ENCODE measurements at regions not wholly inside any gene's neighbourhood (a gene's known extent, or its start where the extent isn't known, plus 50 kb on each side); places are given as distances from the start of the nearest gene placed in this dataset.
A peak's percentile ranks its signal among the peaks of the same experiment; 100 is the strongest.
"Not testable (repeated sequence)": the region's sequence is repeated elsewhere in the genome, so short reads cannot be mapped to it uniquely, and the experiment has no call there.

DNA sequence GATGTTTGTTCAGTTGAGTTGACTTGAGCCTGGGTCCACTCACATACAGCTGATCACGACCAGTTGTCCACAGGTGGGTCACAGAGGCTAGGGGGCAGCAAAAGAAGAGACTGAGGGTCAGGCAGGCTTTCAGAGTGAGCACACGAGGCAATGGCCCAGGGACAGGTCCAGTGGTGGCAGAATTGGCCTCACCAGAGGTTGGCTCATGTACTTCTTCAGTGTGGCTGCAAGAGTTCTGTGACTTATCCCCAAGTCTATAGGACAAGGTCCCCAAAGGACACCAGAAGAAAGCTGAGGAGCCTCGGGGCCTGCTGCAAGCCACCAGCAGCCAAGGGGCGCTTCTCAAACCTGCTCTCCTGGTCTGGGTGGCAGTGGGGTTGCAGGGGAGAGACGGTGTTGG is 219.8 kb downstream of the TFCP2L1 start:
- DNase-seq = no peak

DNA sequence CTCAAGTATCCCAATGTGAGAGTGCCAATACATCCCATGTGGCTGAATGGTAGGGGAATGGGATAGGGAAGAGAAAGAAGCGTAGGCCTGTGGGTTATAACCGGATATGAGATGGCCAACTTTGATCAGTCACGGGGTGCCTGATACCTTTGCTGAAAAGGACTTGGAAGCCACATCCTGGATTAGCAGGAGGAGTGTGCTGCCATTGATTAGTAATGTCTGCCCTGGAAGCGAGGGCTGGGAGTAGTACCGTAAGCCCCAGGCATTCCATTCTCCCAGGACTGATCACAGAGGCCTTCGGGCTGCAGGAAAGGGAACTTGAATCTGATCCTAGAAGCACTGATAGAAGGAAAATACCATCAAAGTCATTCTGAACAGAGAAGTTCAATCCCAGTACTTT is 218.5 kb downstream of the TFCP2L1 start:
- no peak for DNase-seq

DNA sequence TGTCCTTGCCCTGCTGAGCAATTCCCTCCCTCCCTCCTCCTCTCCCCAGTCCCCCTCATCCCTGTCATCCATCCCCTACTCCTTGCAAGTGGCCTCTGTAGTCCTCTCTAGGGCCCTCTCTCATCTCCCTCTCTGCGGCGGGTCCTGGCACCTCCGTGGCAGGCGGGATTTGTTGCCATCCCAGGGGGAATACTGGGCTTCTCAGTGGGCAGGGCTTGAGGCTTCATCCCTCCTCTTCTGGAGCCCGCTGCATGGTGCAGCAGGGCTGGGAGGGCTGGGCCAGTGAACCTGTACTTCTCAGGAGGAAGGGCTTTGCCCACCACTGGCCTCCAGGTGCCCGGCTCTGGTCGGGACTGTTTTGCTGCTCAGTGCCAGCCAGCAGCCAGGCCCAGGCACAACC is 216.2 kb downstream of the TFCP2L1 start:
- no peak for DNase-seq

DNA sequence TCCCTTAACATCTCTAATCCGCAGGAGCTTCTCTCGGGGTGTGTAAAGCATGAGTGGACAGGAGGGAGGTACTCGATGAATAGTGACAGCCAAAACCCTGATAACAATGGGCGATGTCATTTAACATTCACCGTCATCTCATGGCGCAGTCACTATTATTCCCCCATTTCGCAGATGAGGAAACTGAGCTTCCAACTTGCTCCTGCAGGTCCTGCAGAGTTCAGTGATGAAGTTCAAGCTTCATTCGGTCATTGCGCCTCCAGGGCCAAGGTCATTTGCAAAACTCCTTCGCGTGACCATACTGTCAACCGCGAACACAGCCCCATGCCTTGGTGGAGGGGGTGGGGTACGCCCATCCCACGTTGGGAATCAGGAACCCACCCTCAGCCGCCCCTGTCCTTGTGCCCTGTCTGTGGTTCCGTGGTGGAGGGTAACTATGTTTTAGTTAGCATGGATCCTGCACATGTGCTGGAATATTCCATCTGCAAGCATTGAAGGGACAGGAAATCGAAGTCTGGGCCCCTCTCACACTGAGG is 215.5 kb downstream of the TFCP2L1 start:
- DNase-seq = no peak

DNA sequence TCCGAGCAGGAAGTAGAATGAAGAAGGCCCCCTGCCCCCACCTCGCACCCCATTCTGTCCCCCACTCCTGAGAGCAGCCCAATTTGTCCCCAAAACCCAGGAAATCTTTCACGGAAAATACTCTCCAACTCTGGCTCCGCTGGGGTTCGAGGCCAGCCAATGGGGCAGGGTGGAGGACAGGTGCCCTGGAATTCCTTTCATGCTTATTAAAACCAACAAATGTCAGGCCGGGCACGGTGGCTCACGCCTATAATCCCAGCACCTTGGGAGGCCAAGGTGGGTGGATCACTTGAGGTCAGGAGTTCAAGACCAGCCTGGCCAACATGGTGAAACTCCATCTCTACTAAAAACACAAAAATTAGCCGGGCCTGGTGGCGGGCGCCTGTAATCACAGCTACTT is 214.9 kb downstream of the TFCP2L1 start:
- not testable (repeated sequence) for DNase-seq

DNA sequence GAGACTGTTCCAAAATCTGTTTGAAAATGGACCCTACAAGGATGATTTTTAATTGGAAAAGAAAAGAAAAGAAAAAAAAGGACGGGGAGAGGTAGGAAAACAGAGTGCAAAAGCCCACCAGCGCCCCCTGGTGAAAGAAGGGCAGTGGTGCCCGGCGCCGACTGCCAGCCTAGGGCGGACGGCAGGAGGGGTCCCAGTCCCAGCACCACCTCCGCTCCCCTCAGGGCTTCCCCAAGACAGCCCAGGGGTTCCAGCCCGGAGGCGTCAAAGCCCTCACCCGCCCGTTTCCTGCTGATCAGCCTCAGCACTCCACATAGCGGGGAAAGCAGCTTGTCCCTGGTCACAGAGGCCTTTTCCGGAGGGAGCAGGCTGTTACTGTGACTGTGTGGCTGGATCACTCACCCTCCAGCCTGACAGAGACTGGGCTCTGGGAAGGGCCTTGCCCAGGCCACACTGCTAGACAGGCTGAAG is 213.9 kb downstream of the TFCP2L1 start:
- DNase-seq = peak; percentile 23

DNA sequence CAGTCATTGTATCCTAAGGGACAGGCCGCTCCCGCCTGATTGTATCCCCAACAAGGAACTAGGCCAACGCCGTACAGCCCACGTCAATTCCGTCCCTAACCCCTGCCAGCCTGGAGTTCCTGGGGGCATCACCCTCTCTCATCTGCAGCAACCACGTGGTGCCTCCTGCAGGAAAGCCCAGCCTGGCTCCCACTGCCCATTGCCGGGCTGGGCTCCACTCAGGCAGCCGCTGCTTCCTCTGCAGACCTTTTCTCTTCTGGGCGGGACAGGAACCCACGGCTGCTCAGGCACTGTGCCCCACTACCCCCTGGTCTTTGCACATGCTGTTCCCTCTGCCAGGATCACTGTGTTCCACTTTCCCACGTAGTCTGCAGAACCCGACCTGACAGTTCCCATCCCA is 212.2 kb downstream of the TFCP2L1 start:
- no peak for DNase-seq

DNA sequence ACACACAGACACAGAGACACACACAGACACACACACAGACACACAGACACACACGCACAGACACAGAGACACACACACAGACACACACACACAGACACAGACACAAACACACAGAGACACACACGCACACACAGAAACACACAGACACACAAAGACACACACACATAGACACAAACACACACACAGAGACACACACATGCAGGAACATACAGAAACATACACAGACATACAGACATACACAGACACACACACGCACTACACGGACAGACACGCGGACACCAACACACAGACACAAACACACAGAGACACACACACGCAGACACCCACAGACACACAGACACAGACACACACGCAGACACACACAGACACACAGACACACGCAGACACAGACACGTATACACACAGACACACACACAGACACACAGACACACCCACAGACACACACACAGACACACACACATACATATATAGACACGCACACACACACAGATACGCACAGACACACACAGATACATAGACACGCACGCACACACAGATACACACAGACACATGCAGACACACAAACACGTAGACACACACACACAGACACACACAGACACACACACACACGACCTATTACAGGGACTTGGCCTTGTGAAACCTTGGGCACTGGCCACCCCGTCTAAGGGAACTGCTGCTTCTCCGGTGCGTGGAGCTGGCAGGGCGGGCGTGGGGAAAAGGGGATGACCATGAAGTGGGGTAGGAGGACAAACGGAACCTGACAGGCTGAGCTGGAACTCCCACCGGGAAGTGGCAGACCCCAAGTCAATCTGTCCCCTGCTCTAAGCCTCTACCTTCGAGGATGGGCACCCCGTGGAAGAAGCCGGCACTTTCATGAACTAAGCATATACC is 211.4 kb downstream of the TFCP2L1 start:
- no peak for DNase-seq

DNA sequence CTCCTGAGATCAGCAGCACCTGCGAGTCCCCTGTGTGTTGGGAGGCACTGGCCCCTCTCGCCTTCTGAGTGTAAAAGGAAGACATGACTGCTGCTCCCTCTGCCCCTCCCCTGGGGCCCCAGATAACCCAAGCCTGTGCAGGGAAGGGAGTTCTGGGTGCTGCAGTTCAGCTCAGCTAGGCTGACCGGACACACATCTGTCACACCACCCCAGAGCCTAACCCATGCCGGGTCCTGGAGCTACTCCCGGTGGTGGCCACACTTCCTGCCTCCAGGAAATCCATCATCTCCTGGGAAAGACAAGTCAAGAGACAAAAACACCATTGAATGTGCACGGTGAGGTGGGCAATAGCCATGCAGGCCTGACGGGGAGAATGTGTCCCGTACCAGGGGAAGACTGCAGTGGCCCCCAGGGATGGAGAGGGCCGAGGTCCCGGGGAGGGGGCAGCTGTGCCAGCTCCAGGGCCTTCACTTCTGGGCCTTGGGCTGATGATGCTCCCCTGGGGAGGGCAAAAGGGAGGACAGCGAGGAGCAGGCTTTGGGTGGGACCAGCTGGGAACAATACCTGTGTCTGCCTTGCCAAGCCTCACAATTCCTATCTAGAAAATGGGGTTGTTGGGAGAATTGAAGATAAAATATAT is 210.6 kb downstream of the TFCP2L1 start:
- no peak for DNase-seq

DNA sequence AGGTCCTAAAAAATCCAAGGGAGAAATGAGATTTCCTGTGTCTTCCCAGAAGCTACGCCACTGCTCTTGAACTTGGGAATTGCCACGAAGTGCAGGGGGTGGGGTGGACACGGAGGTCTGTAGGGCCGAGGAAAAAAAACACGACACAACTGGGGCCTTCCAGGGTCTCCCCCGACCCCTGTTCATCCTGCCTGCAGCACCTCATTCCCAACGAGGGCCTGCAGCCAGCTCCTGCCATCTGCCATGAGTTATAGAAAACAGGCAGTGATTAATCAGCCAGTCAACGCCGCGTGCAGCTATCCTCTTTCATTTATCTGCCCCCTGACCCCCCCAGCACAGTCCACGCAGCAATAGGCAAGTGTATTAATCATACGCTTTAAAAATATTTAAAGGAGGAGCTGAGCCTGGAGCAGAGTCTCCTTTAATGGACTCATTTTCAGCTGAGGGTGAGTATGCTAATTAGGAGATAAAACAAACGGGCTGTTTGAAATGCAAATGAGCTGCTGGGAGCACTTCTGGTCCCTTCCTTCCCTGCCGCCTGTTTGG is 209.9 kb downstream of the TFCP2L1 start:
- DNase-seq = peak; percentile 96

DNA sequence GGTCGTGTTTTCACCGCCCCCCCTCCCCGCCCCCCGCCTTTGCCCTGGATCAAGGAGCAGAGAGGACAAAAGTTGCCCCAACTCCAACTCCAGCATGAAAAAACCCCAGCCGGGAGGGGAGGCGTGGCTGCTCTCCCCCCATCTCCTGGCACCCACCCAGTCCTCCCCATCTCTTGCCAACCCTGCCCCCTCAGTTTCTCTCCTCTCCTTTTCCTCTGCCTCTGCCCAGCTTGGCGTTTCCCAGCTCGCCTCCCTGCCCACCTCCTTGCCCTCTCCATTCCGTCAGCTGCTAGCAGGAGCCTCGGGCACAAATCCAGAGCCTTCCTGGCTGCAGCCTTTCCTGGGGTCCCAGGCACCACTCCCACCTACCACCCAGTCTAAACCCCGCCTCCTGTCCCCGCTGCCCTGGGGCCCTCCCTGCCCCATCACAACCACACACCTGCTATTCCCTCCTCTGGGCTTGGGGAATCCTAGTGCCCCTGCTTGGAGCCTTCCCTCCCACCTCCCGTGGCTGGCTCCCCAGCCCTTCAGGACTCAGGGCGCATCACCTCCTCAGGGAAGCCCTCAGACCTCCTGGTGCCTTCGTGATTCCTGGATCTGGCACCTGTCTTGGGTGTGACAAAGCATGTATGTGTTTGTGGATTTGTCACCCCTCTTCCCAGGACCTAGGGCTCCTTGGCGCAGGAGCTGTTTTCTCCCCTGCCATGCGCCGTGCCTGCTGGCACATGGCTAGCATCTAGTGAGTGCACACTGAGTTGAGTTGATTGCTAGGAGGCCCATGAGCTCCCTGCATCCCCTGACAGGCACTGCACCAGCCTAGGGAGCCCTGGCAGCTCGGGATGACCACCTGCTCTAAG is 209.1 kb downstream of the TFCP2L1 start:
- DNase-seq = peak; percentile 81

DNA sequence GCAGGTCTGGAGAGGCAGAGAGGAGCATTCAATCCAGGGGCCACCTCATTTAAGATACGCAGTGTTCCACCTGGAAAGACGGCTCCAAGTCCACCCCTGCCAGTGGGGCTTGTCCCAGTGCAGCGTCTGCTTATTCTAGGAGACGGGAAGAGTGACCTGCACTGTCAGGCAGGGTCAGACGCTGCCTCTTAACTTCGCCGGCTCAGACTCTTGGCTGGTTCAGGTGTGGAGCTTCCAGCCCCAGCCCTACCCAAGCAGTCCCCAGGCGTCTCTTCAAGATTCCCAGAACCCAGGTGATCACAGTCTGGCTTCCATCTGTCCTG is 208.5 kb downstream of the TFCP2L1 start:
- no peak for DNase-seq

DNA sequence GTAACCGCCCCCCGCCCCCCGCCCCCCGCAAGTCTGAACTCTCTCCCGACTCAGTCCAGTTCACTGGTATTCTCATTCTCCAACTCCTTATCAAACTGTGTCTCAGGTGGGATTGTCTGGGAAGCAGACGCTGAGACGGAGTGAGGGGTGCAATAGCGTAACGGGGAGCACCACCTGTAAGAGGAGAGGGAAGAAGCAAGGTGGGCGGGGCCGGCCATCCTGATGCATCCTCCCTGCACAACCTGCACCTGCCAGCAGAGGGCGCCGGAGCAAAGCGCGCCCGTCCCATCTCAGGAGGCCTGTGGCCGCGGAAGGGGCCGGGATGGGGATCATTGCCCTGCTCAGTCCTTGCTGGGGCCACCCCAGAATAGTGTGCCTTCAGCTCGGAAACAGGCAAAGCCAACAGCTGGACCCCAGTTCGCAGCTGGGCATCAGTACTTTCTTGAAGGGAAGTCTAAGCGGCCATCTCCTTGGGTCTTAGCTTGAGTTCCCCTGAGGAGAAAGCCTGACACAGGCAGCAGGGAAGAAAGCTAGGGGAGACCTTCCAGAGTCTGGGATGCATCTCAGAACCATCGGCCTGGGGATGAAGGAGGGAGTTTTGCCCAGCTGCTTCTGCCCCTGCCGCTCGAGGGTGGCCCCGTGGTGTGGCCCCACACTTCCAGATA is 208.0 kb downstream of the TFCP2L1 start:
- no peak for DNase-seq

DNA sequence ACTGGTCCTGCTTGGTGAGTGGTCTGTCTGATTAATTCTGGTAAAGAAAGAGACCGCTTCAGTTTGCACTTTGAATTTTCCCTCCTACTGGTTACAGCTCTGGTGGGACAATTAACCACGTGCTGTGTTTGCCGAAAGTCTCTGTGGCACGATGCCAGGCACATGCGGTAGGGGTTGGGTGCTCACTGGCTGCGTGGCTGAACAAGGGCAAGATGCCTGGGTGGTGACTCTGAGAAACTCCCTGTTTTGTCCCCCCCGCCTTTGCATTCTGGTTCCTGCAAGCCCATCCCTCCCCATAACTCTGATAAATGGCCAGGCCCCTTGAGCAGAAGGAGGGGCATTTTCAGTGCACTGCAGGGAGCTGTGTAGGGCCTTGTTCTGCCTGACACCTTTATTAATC is 206.1 kb downstream of the TFCP2L1 start:
- no peak for DNase-seq

DNA sequence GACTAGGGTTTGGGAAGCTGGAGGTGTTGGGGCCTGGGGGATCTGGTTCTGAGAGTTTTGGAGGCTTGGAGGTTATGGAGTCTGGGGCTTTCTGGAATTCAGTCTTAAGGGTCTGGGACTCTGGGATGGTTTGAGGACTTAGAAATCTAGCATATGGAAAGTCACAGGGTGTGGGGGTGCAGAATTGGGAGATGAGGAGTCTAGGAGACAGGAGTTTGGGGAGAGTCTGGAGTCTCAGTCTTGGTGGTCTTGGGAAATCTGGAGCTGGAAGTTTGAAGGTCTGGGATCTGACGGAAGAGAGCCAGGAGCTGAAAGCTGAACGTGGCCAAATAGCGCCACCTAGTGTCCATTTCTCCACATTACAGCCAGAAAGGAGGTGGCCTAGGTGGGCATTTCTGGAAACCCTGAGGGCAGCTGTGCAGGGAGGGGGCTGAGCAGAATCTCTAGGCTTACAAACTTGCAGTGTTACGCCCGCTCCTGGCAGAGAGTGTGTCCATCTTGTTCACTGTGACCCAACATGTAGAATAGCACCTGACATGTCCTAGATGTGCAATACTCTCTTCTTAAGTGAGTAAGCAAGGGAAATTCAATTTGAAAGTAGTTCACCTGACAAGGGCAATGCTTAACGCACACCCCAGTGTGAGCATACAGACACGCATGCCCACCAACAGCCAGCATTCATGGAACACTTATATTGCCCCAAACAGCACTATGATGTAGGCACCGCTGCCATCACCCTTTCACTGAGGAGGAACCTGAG is 204.8 kb downstream of the TFCP2L1 start:
- peak; percentile 40 for DNase-seq

DNA sequence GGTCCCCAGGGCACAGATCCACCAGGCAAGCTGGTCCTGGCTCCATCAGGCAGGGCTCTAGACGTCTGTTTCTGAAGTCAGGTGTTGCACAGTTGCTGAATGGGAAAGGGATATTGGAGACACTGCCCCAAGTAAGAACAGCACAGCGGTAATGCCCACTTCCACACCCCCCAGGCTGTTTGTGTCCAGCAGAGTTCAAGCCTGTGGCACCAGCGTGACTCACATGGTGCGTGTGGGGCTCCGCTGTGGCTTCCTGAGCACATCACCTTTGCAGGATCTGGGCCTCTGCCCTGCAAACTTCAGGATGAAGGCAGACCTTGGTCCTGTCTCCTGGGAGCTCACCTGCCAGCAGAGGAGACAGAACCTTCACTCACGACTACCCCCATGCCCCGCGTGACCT is 203.3 kb downstream of the TFCP2L1 start:
- no peak for DNase-seq

DNA sequence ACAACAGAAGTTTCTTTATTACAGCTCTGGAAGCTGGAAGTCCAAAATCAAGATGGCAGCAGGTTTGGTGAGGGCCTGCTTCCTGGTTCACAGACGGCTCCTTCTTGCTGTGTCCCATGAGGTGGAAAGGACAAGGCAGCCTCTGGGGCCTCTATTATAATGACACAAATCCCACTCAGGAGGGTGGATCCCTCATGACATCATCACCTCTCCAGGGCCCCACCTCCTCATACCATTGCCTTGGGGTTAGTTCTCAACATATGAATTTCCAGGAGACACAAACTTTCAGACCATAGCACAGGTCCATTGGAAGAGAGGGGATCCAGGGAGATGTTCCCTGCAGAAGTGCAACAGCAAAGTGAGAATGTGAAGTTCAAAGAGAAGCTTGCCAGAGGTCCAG is 202.8 kb downstream of the TFCP2L1 start:
- no peak for DNase-seq

DNA sequence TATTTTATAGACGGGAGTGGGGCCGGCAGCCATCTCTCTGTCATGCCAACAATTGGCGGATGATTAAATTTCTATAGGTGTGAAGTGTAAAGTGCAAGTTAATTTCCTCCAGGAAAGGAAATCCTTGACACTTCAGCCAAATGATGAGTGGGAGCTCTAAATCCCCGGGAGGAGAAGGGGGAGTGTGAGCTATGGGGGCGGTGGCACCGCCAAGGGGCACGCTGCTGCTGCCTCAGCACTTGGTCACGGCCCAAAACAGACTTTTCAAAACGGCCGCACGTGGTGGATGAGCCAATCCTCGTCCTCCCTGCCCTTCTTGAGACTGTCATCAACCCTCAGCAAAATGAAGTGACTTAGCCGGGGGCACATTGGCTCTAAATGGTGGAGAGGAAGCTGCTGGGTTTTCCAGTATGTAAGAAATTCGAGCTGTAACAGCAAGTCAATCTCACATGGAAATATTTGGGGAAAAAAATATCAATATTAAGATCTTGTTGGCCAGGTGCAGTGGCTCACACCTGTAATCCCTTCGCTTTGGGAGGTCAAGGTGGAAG is 200.8 kb downstream of the TFCP2L1 start:
- DNase-seq = no peak

DNA sequence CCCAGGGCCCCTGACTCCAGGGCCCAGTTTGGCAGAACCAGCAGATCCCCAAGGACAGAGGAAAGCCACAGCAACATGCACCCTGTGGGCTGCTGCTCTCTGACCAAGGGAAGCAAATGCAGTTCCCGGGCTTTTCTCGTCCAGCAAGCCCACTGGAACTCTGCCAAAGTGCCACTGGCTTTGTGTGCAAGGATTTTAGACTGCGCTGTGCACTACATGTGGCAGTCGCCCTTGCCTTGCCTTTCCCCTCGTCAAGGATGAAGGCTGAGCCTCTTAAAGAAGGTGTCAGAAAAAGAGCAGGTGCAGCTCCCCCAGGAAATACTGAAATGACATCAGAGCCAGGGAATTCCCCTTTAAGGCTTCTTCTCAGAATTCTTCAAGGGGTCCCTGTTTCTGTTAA is 199.2 kb downstream of the TFCP2L1 start:
- no peak for DNase-seq

DNA sequence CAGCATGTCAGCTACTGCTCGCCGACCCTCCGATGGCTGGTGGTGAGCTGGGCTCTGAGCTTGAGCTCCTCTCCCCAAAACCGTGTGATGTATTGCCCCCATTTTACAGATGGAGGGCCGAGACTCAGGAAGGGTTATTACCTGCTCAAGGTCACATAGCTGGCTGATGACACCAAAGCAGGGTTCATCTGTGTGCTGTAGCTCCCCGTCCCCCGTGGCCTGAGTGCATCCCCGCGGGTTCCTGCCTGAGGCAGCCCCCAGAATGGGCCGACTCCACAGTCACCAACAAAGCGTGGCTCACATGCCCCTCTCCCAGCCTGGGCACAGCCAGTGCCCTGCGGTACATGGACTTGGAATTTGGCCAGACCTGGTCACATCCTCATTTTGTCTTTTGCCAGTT is 198.6 kb downstream of the TFCP2L1 start:
- no peak for DNase-seq

DNA sequence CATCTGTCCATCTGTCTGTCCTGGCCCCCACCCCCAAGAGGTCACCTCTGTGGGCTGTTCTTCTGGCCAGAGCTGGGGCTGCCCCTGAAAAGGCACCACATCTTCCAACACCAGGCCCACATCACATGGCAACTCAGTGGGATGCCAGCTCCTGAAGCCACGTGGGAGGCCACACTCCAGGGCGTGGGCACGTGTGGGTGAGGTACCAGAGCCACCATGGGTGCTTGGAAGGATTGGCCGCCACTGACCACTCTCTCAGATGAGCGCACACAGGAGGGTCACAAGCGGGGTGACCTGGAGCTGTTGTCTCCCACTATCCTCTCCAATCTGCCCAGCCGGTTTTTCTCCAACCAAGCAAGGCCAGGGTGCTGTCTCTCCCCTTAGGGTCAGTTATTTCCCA is 197.9 kb downstream of the TFCP2L1 start:
- DNase-seq = no peak

All from DMS 273 treated with DMSO at 0.1 percent for 48 hours (cell line).